GM18502 (cell line): ENCODE measurements at regions not wholly inside any gene's neighbourhood (a gene's known extent, or its start where the extent isn't known, plus 50 kb on each side); places are given as distances from the start of the nearest gene placed in this dataset.

Experiments used
- ATAC-seq: cut with Tn5 transposase; IDR thresholded peaks from one replicate; pipeline ENCODE4 v1.9.1; 2021; ENCODE audit warnings: mild to moderate bottlenecking; ENCODE audit not compliant: unreplicated experiment, poor library complexity

DNA sequence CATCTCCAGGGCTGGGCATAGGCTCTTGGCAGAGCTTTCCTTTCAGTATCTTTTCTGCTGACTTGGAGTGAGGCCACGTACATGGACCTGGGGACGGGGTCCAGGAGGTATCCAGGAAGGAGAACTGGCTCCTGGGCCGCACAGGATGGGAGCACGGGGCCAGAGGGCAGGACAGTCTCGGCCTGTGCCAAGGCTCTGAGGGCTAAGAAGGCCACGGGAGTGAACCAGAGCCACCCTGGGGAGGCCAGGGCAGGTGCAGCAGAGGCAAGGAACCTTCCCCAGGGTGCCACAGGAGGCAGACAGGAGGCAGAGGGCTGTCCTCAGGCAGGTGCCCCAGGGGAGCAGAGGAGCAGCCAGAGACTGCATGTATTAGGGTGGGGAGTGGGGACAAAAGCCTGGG is 50.3 kb downstream of the PLXNA1 start:
- ATAC-seq, result no peak

DNA sequence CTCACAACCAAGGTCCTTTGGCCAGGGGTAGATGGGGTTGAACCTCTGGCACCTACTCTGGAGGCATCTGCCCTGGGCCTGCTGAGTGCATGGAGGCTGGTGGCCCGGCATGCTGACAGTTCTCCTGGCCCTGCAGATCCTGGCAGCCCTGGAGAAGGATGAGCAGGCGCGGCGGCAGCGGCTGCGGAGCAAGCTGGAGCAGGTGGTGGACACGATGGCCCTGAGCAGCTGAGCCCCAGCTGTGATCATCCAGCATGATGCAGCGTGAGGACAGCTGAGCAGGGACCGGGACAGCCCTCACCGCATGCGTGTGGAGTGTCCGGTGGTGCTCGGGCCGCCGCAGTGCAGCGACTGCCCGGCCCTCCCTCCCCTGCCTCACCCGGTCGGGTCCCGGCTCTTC is 50.9 kb downstream of the PLXNA1 start:
- no peak for ATAC-seq

DNA sequence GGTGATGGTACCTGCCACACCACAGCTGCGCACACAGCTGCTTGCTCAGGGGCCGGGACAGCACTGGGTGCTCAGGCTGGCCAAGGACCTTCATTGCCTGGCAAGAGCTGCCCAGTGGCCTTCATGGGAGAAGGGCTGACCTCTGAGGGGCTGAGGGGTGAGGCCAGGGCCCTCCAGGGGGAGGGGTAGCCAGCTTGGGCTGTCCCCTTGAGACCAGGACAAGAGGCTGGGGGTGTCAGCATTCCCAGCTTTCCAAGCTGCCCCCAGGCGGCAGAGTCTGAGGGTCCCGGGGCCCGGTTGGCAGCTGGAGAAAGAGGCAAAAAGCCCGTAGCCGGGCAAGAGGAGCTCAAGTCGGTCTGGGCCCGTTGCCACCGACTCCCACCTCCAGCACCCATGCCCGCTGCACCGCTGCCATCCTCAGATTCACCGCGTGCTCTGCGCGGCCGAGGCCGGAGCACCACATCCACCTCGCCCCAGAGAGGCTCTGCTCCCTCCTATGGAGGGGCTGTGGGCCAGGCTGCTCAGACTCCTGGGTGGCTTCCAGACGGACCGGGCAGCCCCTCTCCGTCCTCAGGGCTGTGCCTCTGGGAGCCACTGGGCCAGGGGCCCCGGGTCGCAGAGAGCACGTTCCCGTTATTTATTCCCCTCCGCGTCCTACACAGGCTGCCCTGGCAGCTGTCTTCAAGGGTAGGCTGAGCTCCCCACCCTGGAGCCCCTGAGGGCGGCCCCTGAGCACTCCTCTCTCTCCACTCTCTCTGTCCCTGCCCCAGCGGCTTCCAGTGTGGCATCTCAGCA is 51.5 kb downstream of the PLXNA1 start:
- no peak for ATAC-seq

DNA sequence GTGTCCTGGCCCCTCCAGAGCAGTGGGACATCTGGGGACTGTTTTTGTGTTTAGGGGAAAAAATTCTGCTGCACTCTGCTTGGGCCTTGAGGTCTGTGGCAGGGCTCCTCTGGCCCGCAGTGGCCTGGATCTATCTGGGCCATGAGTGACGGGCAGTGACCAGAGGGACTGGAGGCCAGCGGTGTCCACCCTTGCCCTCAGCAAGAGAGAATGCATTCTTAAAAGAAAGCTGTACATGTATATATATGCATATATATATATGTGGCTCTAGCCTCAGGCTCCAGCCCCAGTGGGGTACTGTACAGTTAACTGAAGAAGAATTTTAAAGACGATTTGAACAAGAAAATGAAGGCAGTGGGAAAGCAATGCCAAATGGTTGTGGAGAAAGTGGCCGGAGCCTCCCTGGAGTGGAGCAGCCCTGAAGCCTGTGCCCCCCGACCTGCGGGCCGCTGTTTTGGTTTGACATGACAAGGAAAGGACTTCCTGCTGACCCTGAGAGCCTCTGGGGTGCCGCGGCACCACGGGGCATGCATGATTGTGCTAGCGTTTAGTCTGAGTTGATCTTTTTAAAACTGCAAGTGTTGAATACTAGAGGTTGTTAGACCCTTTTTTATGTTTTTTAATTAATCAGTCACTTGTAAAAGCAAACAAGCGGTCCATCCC is 52.2 kb downstream of the PLXNA1 start:
- no peak for ATAC-seq

DNA sequence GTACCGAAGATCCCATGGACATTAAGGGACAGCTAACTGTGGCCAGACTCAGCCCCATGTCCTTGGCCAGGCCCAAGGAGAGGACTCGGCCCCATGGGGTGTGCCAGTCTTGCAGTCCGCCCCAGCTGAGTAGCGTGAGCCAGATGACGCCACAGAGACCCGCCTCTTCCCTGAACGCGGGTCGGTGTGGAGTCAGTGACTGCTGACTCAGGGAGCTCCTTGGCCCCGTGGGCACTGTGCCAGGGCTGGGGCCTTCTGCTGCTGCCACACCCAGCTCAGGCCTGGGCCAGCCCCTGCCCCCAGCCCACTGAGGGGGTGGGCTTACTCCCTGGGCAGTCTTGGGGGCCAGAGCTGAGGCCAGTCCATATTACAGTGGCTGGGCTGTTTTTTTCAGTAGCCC is 52.8 kb downstream of the PLXNA1 start:
- no peak for ATAC-seq

DNA sequence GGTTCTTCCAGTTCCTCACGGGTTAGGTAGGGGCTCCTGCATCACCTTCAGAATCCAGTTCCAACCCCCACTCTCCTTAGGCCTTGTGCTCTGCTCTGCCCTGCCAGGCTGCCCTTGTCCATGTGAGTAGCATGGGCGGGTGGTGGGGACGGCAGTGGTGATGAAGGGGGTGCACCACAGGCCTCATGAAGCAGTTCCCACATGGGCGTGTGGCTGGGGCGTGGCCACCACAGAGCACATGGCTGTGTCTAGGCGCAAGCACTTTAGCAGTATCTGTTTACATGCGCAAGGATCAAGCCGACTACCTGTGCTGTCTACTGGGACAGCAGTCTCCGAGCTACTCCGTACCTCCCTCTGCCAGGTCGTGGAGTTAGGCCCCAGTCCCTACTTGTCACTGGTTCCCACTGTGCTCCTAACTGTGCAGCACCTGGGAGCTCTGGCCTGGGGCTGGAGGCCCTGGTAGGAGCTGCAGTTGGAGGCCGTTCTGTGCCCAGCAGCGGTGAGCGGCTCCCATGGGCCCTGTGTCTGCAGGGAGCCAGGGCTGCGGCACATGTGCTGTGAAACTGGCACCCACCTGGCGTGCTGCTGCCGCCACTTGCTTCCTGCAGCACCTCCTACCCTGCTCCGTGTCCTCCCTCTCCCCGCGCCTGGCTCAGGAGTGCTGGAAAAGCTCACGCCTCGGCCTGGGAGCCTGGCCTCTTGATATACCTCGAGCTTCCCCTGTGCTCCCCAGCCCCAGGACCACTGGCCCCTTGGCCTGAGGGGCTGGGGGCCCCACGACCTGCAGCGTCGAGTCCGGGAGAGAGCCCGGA is 53.5 kb downstream of the PLXNA1 start:
- ATAC-seq, result no peak

DNA sequence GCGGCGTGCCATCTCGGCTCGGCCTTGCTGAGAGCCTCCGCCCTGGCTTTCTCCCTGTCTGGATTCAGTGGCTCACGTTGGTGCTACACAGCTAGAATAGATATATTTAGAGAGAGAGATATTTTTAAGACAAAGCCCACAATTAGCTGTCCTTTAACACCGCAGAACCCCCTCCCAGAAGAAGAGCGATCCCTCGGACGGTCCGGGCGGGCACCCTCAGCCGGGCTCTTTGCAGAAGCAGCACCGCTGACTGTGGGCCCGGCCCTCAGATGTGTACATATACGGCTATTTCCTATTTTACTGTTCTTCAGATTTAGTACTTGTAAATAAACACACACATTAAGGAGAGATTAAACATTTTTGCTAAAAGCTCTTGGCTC is 54.1 kb downstream of the PLXNA1 start:
- no peak for ATAC-seq

DNA sequence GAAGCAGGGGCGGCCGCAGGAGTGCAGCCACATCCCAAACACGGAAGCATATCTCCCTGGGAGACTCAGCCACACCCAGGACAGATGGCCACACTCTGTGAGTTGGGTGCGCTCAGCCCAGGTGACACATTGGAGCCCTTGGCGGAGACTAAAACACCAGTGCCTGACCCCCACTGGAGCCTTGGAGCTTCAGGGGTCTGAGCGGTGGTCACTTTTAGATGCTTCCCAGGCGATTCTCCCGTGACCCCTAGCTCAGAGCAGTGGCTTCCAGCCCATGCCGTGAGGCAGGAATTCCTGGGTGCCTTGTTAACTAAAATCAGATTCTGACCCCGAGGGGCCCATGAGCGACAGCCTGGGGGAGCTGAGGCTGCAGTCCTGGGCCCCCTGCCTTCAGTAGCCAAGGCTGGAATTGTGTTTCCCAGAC is 54.5 kb downstream of the PLXNA1 start:
- ATAC-seq, result no peak

DNA sequence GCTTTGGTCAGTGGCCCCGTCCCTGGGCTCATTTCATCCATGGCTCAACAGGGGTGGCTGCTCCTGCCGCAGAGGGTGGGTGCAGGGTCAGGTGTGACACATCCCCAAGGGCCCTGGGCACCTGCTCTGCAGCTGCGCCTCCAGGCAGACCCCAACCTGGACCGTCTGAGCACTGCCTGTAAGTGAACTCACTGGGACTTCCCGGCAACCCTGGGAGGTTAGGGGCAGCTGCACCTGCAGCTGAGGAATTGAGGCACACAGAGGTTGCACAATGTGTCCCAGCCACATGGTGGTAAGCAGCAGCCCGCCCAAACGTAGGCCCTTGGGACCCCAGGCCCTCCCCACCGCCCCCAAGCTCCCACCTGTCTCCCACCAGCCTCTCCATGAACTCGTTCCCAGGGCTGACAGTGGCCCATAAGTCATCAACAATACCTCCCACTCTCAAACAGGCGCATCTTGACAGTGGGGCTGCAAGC is 55.1 kb downstream of the PLXNA1 start:
- no peak for ATAC-seq

DNA sequence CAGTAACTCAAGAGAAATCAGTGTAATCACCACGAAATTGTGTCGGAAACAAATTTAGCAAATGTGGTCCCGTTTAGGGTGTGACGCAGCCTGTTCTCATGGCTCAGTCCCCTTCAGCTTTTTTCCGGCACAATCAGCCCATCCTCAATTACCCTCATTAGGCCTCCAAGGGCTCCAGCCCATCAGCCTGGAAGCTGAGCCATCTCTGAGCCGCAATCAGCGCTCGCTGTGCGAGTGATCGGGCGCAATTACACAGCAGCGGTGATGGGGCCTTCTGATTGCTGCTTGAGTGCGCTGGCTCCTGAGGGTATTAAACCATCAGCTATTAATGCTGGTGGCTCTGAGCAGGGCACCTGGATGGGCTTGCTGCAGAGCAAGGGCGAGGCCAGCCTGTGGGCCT is 55.6 kb downstream of the PLXNA1 start:
- ATAC-seq, result no peak

DNA sequence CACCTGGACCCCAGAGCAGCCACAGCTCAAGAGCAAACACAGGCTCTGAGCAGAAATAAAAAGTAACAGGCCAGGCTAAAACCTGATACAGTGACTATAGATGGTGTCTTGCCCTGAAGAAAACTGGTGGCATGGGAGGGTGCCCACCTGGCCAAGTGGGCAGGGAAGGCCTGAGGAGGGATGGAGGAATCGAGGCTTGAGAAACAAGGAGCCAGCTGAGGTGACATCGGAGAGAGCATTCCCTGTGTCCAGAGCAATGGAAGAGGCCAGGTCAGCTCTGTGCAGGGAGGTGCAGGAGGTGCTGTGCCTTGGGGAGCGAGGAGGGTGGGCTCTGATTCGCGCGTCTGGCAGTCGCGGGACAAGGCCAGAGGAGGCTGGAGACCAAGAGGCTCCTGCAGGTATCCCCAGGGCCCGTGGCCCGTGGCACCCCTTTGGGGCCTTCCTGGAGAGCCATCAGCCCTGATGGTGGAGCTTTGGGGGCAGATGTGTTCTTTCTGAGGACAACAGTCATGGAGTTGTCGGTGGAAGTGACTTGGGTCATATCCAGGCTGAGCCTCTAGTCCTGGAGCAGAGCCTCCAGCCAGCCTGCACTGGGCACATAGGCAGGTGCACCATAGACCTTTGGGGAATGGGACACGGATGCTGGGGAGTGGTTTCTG is 56.1 kb downstream of the PLXNA1 start:
- ATAC-seq, result no peak

DNA sequence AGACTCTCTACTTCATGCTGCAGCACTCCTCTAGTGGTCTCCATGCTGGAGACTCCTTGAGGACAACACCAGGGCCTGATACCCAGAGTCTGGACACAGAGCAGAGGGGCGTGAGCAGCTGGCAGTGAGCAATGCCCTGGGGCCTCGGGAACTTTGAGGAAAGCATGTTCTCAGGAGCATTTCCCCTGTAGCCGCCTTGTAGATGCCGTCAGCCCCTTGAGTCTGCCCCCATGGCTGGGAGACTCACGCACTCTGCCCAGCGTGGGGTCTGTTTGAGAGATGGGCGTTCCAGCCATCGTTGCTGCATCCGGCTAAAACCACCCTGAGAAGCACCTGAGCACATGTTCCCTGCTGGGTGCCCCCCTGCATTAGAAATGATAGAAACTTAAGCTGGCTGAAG is 56.8 kb downstream of the PLXNA1 start:
- no peak for ATAC-seq

DNA sequence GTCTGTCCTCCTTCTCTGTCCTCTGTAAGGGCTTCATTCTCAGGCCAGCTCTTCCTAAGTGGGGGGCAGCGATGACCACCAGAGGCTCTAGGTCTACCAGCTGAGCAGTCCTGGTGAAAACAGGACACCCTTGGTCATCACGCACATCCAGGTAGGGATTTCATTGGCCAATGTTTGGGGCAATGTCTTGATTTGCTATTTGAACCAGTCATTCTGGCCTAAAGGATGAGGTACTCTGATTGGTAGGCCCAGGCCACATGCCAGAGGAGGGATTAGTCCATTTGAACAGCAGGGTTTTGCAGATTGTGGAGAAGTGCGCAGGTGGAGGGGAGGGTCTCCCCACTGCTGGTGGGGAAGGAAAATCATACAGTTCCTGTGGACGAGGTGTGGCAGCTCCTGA is 57.3 kb downstream of the PLXNA1 start:
- ATAC-seq, result no peak

DNA sequence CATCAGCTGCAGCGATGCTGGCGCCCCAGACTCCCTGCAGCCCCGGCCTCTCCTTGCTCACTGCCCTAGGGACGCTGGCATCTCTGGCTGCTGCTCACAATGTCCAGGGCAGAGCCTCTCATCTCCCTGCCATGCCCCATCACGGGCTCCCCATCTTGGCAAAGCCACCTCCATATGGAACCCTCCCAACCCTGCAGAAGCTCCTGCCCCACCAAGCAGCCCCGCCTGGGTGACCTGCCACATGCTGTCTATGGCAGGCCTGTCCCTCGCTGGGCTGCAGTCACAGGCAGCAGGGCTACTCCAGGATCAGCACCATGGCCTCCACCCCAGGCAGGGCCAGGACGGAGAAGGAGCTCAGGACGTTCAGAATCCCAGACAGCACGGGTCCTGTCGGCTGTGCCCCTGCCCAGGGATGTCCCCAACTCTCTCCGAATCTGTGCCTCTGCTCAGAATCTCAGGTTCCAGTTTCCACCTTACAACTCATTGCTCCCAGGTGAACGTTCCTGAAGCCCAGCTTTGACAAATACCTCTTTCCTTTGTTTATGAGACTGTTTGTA is 58.4 kb downstream of the PLXNA1 start:
- no peak for ATAC-seq

DNA sequence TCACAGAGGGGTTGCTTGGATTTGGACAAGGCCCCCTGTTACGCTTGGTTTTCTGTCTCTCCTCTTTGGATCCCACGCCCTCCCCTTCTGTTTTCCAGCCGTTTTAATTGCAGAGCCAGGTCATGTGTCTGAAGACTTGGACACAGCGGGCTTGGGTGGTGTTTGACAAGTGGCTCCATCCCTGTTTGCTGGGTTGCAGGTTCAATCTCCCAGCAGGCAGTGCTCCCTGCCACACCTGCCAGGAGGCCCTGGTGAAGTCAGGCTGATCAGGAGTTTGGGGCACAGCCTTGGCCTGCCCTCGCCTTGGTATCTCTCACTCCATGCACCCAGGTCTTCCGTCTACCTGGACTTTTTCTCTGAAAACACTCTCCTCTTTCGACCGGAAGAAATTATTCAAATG is 59.0 kb downstream of the PLXNA1 start:
- no peak for ATAC-seq

DNA sequence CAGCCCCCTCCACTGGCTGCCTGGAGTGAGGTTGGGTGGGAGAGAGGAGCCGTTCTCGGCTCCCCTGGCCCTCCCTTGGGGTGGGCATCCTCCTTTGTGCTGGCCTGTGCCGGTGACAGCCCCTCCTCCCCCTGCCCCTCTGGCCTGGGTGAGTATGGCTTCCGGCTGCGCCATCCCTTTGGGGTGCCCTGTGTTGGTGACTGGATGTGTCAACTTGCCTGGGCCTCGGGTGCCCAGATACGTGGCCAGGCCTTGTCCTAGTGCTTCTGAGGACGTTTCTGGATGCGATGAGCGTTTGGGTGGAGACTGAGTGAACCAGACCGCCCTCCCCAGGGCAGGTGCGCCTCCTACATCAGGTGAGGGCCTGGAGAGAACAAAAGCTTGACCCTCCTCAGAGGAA is 59.7 kb downstream of the PLXNA1 start:
- no peak for ATAC-seq

DNA sequence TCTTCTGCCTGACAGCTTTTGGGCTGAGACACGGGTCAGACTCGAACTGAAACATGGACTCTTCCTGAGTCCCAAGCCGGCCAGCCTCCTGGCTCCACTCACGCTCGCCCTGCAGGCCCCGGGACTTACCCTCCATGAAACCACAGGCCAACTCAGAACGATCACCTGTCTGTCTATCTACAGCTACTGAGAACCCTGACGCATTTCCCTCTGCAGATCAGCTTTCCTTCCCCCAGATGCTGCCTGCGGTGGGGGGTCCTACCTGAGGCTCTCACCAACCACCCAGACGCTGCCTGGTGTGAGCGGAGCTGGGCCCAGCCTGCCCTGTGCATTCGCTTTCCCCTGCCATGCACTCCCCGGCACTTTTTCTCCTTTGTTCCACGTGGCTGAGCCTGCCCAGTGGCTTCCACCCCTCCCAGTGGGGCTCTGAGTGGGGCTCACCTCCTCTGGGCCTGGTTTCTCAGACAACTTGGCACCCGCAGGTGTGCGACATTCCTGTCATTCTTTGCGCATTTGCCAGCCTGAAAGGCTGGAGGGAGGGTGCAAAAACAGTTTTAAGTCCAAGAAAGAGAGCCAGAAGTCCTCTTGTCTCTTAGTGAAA is 60.2 kb downstream of the PLXNA1 start:
- no peak for ATAC-seq

DNA sequence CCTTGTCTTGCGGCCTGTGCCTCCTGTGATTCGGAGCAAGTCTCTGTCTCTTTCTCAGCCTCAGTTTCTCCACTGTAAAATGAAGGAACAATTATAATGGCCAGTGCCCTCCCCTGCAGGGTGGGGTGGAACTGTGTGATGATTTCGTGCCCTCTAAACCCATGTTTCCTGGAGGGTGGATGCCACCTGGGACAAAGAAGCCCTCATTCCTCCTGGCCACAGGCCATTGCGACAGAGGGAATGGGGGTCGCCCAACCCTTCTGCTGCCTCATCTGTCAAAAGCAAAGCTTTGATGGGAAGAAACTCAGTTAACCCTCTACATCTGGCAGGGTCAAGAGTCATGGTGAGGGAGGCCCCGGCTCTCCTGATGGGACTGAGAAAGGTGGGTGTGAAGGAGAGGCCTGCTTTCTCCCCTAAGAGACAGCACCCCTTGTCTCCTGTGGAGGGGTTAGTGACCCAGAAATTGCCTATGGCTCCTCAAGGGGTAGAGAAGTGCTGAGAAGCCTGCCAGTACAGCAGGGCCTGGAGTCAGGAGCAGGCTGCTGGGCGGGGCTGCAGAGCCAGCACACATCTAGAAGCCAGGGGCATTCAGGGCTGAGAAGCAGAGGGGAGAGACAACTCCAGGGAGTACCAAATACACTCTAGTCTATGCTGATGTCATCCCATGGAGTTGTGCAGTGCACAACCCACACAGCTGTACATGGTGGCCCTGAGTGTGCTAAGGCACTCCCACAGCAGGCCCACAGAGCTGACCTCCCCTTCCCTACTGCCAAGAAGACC is 61.0 kb downstream of the PLXNA1 start:
- no peak for ATAC-seq

DNA sequence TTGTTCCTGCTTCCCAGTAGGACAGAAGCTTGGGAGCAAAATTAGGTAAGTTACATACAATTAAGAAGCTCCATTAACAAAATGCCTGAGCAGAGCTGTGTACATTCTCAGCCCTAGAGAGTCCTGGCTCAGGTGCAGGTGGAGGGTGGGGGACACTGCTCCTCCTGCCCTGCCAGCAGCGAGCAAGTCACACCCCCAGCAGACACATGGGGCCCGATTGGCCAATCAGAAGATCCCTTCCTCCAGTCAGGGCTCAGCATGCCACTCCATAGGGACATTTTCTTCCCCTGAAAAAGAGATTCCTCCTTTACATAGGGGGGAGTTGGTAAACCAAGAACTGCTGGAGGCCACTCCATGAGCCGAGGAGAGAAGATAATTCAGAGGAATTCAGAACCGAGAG is 62.1 kb downstream of the PLXNA1 start:
- no peak for ATAC-seq
